ENCODE measurements at regions not wholly inside any gene's neighbourhood (a gene's known extent, or its start where the extent isn't known, plus 50 kb on each side); places are given as distances from the start of the nearest gene placed in this dataset.

DNA sequence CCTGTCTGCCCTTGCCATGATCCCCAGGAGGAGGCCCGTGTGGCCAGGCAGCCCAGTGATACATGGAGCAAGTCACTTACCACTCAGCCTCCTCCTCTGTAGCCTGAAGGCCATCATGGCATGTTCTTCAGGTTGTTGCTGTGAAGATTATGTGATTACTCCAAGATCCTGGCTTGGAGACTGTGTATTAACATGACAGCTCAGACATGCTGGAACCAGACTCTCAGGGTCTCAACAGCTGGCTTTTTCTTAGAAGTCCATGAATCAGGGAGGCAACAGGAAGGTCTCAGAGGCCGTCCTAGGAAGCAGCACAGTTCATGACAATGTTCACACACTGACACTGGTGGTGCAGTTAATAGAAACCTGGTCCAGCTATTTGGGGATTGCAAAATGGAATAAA lies 158.6 kb upstream of the TWIST2 start:
- no peak for TF ChIP-seq EZH2 (IDR thresholded peaks at IDR 0.05; ENCODE audit: borderline replicate concordance, insufficient read depth, low read depth, low read length, poor library complexity, severe bottlenecking)
- TF ChIP-seq, protein P1, sequence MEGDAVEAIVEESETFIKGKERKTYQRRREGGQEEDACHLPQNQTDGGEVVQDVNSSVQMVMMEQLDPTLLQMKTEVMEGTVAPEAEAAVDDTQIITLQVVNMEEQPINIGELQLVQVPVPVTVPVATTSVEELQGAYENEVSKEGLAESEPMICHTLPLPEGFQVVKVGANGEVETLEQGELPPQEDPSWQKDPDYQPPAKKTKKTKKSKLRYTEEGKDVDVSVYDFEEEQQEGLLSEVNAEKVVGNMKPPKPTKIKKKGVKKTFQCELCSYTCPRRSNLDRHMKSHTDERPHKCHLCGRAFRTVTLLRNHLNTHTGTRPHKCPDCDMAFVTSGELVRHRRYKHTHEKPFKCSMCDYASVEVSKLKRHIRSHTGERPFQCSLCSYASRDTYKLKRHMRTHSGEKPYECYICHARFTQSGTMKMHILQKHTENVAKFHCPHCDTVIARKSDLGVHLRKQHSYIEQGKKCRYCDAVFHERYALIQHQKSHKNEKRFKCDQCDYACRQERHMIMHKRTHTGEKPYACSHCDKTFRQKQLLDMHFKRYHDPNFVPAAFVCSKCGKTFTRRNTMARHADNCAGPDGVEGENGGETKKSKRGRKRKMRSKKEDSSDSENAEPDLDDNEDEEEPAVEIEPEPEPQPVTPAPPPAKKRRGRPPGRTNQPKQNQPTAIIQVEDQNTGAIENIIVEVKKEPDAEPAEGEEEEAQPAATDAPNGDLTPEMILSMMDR (IDR thresholded peaks at IDR 0.05): no peak

Measured in B cell (primary cell).